ENCODE measurements at regions not wholly inside any gene's neighbourhood (a gene's known extent, or its start where the extent isn't known, plus 50 kb on each side); places are given as distances from the start of the nearest gene placed in this dataset.
"Not testable (repeated sequence)": the region's sequence is repeated elsewhere in the genome, so short reads cannot be mapped to it uniquely, and the experiment has no call there.

GRCh38 chr10:57472823-57473619 lies 794.7 kb downstream of the IPMK start:
- DNase-seq, result no peak

- no peak for DNase-seq
Observed at GRCh38 chr10:57468894-57469432, 798.7 kb downstream of the IPMK start.

- no peak for DNase-seq
Observed at GRCh38 chr10:57465155-57465554, 802.5 kb downstream of the IPMK start.

- no peak for DNase-seq
Observed at GRCh38 chr10:57460540-57460939, 807.2 kb downstream of the IPMK start.

GRCh38 chr10:57457972-57458512 lies 809.7 kb downstream of the IPMK start:
- no peak for DNase-seq

GRCh38 chr10:57430376-57430775 lies 837.3 kb downstream of the IPMK start:
- no peak for DNase-seq

- no peak for DNase-seq
Observed at GRCh38 chr10:57420881-57421280, 846.8 kb downstream of the IPMK start.

GRCh38 chr10:57418476-57418875 lies 849.2 kb downstream of the IPMK start:
- no peak for DNase-seq

- DNase-seq, result no peak
Observed at GRCh38 chr10:57395923-57396322, 871.8 kb downstream of the IPMK start.

- no peak for DNase-seq
Observed at GRCh38 chr10:57367412-57367811, 900.3 kb downstream of the IPMK start.

- DNase-seq, result no peak
Observed at GRCh38 chr10:57362811-57363210, 904.9 kb downstream of the IPMK start.

- no peak for DNase-seq
Observed at GRCh38 chr10:57353403-57354003, 914.2 kb downstream of the IPMK start.

- no peak for DNase-seq
Observed at GRCh38 chr10:57351076-57351475, 916.6 kb downstream of the IPMK start.

- no peak for DNase-seq
Observed at GRCh38 chr10:57341294-57341693, 926.4 kb downstream of the IPMK start.

- no peak for DNase-seq
Observed at GRCh38 chr10:57338823-57339558, 928.7 kb downstream of the IPMK start.

GRCh38 chr10:57336865-57337264 lies 930.8 kb downstream of the IPMK start:
- no peak for DNase-seq

GRCh38 chr10:57336341-57336740 lies 931.4 kb downstream of the IPMK start:
- DNase-seq, result no peak

- DNase-seq, result no peak
Observed at GRCh38 chr10:57334523-57334922, 933.2 kb downstream of the IPMK start.

GRCh38 chr10:57333880-57334279 lies 933.8 kb downstream of the IPMK start:
- no peak for DNase-seq

- DNase-seq, result not testable (repeated sequence)
Observed at GRCh38 chr10:57321400-57321854, 946.3 kb downstream of the IPMK start.

GRCh38 chr10:57320416-57320815 lies 947.3 kb downstream of the IPMK start:
- DNase-seq, result no peak

- DNase-seq, result no peak
Observed at GRCh38 chr10:57314046-57314445, 953.0 kb upstream of the ZWINT start.

- DNase-seq, result no peak
Observed at GRCh38 chr10:57303566-57303965, 942.5 kb upstream of the ZWINT start.
